ENCODE measurements at regions not wholly inside any gene's neighbourhood (a gene's known extent, or its start where the extent isn't known, plus 50 kb on each side); places are given as distances from the start of the nearest gene placed in this dataset.

- no peak for DNase-seq
Observed at GRCh38 chr7:11895337-11895736, 63.3 kb upstream of the THSD7A start.

GRCh38 chr7:11896663-11897062 is 64.7 kb upstream of the THSD7A start:
- DNase-seq = no peak

- DNase-seq = no peak
Observed at GRCh38 chr7:11899247-11899646, 67.2 kb upstream of the THSD7A start.

- DNase-seq = no peak
Observed at GRCh38 chr7:11910253-11910652, 78.3 kb upstream of the THSD7A start.

GRCh38 chr7:11911900-11912299 is 79.9 kb upstream of the THSD7A start:
- DNase-seq = no peak

GRCh38 chr7:11914645-11915044 is 82.6 kb upstream of the THSD7A start:
- no peak for DNase-seq

GRCh38 chr7:11923376-11923930 is 91.5 kb upstream of the THSD7A start:
- no peak for DNase-seq

GRCh38 chr7:11931307-11931706 is 99.3 kb upstream of the THSD7A start:
- DNase-seq = no peak

GRCh38 chr7:11934796-11935195 is 102.8 kb upstream of the THSD7A start:
- no peak for DNase-seq

- DNase-seq = no peak
Observed at GRCh38 chr7:11935905-11936304, 103.9 kb upstream of the THSD7A start.

GRCh38 chr7:11946794-11947193 is 114.8 kb upstream of the THSD7A start:
- no peak for DNase-seq

- DNase-seq = no peak
Observed at GRCh38 chr7:11950281-11950680, 118.3 kb upstream of the THSD7A start.

GRCh38 chr7:11950942-11951341 is 118.9 kb upstream of the THSD7A start:
- DNase-seq = no peak

- DNase-seq = no peak
Observed at GRCh38 chr7:11951909-11952308, 119.9 kb upstream of the THSD7A start.

- DNase-seq = no peak
Observed at GRCh38 chr7:11952972-11953371, 121.0 kb upstream of the THSD7A start.

- DNase-seq = no peak
Observed at GRCh38 chr7:11956991-11957390, 125.0 kb upstream of the THSD7A start.

GRCh38 chr7:11957956-11958355 is 126.0 kb upstream of the THSD7A start:
- no peak for DNase-seq

- no peak for DNase-seq
Observed at GRCh38 chr7:11959121-11959520, 127.1 kb upstream of the THSD7A start.

- no peak for DNase-seq
Observed at GRCh38 chr7:11960621-11961020, 128.6 kb upstream of the THSD7A start.

- DNase-seq = no peak
Observed at GRCh38 chr7:11969643-11970042, 137.6 kb upstream of the THSD7A start.

GRCh38 chr7:11970132-11970531 is 138.1 kb upstream of the THSD7A start:
- DNase-seq = no peak

- no peak for DNase-seq
Observed at GRCh38 chr7:11985376-11985775, 153.4 kb upstream of the THSD7A start.

GRCh38 chr7:11985971-11986370 is 154.0 kb upstream of the THSD7A start:
- DNase-seq = no peak

- DNase-seq = no peak
Observed at GRCh38 chr7:11988186-11988585, 156.2 kb upstream of the THSD7A start.

GRCh38 chr7:12002428-12002827 is 170.4 kb upstream of the THSD7A start:
- DNase-seq = no peak

- no peak for DNase-seq
Observed at GRCh38 chr7:12004581-12004980, 172.6 kb upstream of the THSD7A start.
